SK-N-SH treated with all-trans-retinoic acid at 6 μM for 48 hours (cell line): ENCODE measurements at regions not wholly inside any gene's neighbourhood (a gene's known extent, or its start where the extent isn't known, plus 50 kb on each side); places are given as distances from the start of the nearest gene placed in this dataset.

Experiments used
- ARNTL ChIP-seq: fragments of 450-650 bp; formaldehyde crosslinking; IDR thresholded peaks from 2 replicates; pipeline ENCODE4 v1.5.0; 2020; ENCODE audit warnings: low read depth, mild to moderate bottlenecking, moderate library complexity, borderline replicate concordance
- CREB5 ChIP-seq: fragments of 250-450 bp; sonication (Bioruptor Pico); IDR thresholded peaks from 2 replicates; pipeline ENCODE4 v1.5.1; 2020; ENCODE audit warnings: low read depth, mild to moderate bottlenecking, moderate library complexity
- ESRRG ChIP-seq: fragments of 250-450 bp; sonication (Bioruptor Pico); IDR thresholded peaks from 2 replicates; pipeline ENCODE4 v1.6.1; 2021; ENCODE audit warnings: mild to moderate bottlenecking
- GLIS3 ChIP-seq: fragments of 250-450 bp; sonication (Bioruptor Pico); IDR thresholded peaks from 2 replicates; pipeline ENCODE4 v1.5.0; 2020; ENCODE audit warnings: mild to moderate bottlenecking, moderate library complexity
- ISL1 ChIP-seq: fragments of 250-450 bp; sonication (Bioruptor Pico); IDR thresholded peaks from 2 replicates; pipeline ENCODE4 v2.1.2; 2022; ENCODE audit warnings: mild to moderate bottlenecking, moderate library complexity
- OSR1 ChIP-seq: fragments of 250-450 bp; sonication (Bioruptor Pico); IDR thresholded peaks from 2 replicates; pipeline ENCODE4 v1.8.0; 2022; ENCODE audit warnings: moderate library complexity, mild to moderate bottlenecking, inconsistent platforms
- PATZ1 ChIP-seq: fragments of 250-450 bp; sonication (Bioruptor Pico); IDR thresholded peaks from 2 replicates; pipeline ENCODE4 v1.8.0; 2020; ENCODE audit warnings: mild to moderate bottlenecking, moderate library complexity, borderline replicate concordance
- TSHZ2 ChIP-seq: fragments of 250-450 bp; sonication (Bioruptor Pico); IDR thresholded peaks from 2 replicates; pipeline ENCODE4 v1.5.0; 2020; ENCODE audit warnings: mild to moderate bottlenecking, moderate library complexity
- ZC3H10 ChIP-seq: fragments of 250-450 bp; sonication (Bioruptor Pico); IDR thresholded peaks from 2 replicates; pipeline ENCODE4 v1.5.1; 2021; ENCODE audit warnings: mild to moderate bottlenecking, moderate library complexity
- ZFP3 ChIP-seq: fragments of 250-450 bp; sonication (Bioruptor Pico); IDR thresholded peaks from 2 replicates; pipeline ENCODE4 v1.5.0; 2020; ENCODE audit warnings: mild to moderate bottlenecking, moderate library complexity
- ZFP30 ChIP-seq: fragments of 450-650 bp; formaldehyde crosslinking; IDR thresholded peaks from 2 replicates; pipeline ENCODE4 v1.5.0; 2022; ENCODE audit warnings: mild to moderate bottlenecking, moderate library complexity
- ZNF70 ChIP-seq: fragments of 450-650 bp; formaldehyde crosslinking; IDR thresholded peaks from 2 replicates; pipeline ENCODE4 v1.5.0; 2020; ENCODE audit warnings: mild to moderate bottlenecking, moderate library complexity

- TF ChIP-seq ESRRG (no peak), PATZ1 (no peak), ARNTL (CRISPR knock-in tag) (no peak), ZNF70 (CRISPR knock-in tag) (no peak), ZFP3 (CRISPR knock-in tag) (no peak), ZC3H10 (CRISPR knock-in tag) (no peak), ZFP30 (CRISPR knock-in tag) (no peak), GLIS3 (CRISPR knock-in tag) (no peak), CREB5 (no peak), OSR1 (no peak), ISL1 (CRISPR knock-in tag) (no peak), TSHZ2 (no peak)
These were observed 80.2 kb upstream of the DMRT1 start for GRCh38 chr9:761176-761792.
